Neuronal stem cell (in vitro differentiated cells): ENCODE measurements at regions not wholly inside any gene's neighbourhood (a gene's known extent, or its start where the extent isn't known, plus 50 kb on each side); places are given as distances from the start of the nearest gene placed in this dataset.
A peak's percentile ranks its signal among the peaks of the same experiment; 100 is the strongest.

Source experiments
- DNase-seq: peaks from one replicate; pipeline ENCODE4 v3.0.0-alpha.2; 2013; ENCODE audit warnings: low spot score
- H2AFZ ChIP-seq: one replicate; pipeline ENCODE4 v1.6.1; 2013; ENCODE audit warnings: mild to moderate bottlenecking, low read length, inconsistent platforms
- H2AK5ac ChIP-seq: 2 replicates; pipeline ENCODE4 v1.6.1; 2013; ENCODE audit warnings: low read depth, mild to moderate bottlenecking, inconsistent platforms, low read length, moderate library complexity, mixed read lengths
- H2BK120ac ChIP-seq: 2 replicates; pipeline ENCODE4 v1.6.1; 2013; ENCODE audit warnings: low read depth, mild to moderate bottlenecking, inconsistent platforms, low read length, moderate library complexity, mixed read lengths
- H2BK12ac ChIP-seq: one replicate; pipeline ENCODE4 v1.6.1; 2013; ENCODE audit warnings: low read length, inconsistent platforms
- H2BK15ac ChIP-seq: 2 replicates; pipeline ENCODE4 v1.6.1; 2013; ENCODE audit warnings: mild to moderate bottlenecking, low read length, inconsistent platforms, mixed read lengths
- H2BK5ac ChIP-seq: one replicate; pipeline ENCODE4 v1.6.1; 2013; ENCODE audit warnings: inconsistent platforms, mild to moderate bottlenecking, low read length, moderate library complexity
- H3K14ac ChIP-seq: one replicate; pipeline ENCODE4 v1.6.1; 2013; ENCODE audit warnings: low read length, inconsistent platforms
- H3K18ac ChIP-seq: 2 replicates; pipeline ENCODE4 v1.6.1; 2013; ENCODE audit warnings: low read length, inconsistent platforms
- H3K23ac ChIP-seq: 2 replicates; pipeline ENCODE4 v1.6.1; 2013; ENCODE audit warnings: low read depth, mild to moderate bottlenecking, mixed read lengths, low read length, inconsistent platforms; ENCODE audit not compliant: poor library complexity
- H3K27ac ChIP-seq: replicated peaks from 3 replicates; pipeline ENCODE4 v1.5.1; 2013; ENCODE audit warnings: low read length, inconsistent platforms
- H3K27me3 ChIP-seq, 3 experiments: 2 replicates each; pipeline ENCODE4 v1.6.1; 2013; ENCODE audit warnings: low read length in 3 of 3, mild to moderate bottlenecking in 2 of 3, inconsistent platforms in 1 of 3, low read depth in 1 of 3, mixed read lengths in 1 of 3, moderate library complexity in 1 of 3; ENCODE audit not compliant: control insufficient read depth in 3 of 3, insufficient read depth in 3 of 3
- H3K36me3 ChIP-seq, 2 donors: replicated peaks in 1 of 2; 2 replicates each; pipeline ENCODE4 v1.6.1; 2013; ENCODE audit warnings: low read length in 2 of 2; ENCODE audit not compliant: control insufficient read depth in 2 of 2, insufficient read depth in 2 of 2
- H3K4ac ChIP-seq: 2 replicates; pipeline ENCODE4 v1.6.1; 2013; ENCODE audit warnings: inconsistent platforms, mild to moderate bottlenecking, low read length, moderate library complexity
- H3K4me1 ChIP-seq, 2 donors: 1 replicate in 1 of 2; 2 replicates in 1 of 2; pipeline ENCODE4 v1.6.1; 2013; ENCODE audit warnings: low read length in 2 of 2, low read depth in 1 of 2; ENCODE audit not compliant: control insufficient read depth in 2 of 2, insufficient read depth in 1 of 2
- H3K4me2 ChIP-seq: one replicate; pipeline ENCODE4 v1.6.1; 2013; ENCODE audit warnings: mild to moderate bottlenecking, low read length, inconsistent platforms; ENCODE audit not compliant: insufficient read depth, poor library complexity, severe bottlenecking
- H3K4me3 ChIP-seq, 2 donors: 2 replicates each; pipeline ENCODE4 v1.5.1; 2013; ENCODE audit warnings: low read length in 2 of 2, mild to moderate bottlenecking in 2 of 2, inconsistent platforms in 1 of 2, moderate library complexity in 1 of 2
- H3K79me1 ChIP-seq: one replicate; pipeline ENCODE4 v1.6.1; 2013; ENCODE audit warnings: low read depth, mild to moderate bottlenecking, inconsistent platforms, low read length, moderate library complexity
- H3K9ac ChIP-seq: one replicate; pipeline ENCODE4 v1.6.1; 2013; ENCODE audit warnings: mild to moderate bottlenecking, low read depth, low read length, inconsistent platforms; ENCODE audit not compliant: poor library complexity
- H3K9me3 ChIP-seq, 2 donors: replicated peaks in 1 of 2; 2 replicates each; pipeline versions ENCODE3 to v1.6.1; 2013; ENCODE audit warnings: low read length in 2 of 2, mild to moderate bottlenecking in 2 of 2, inconsistent platforms in 1 of 2, low read depth in 1 of 2, mixed read lengths in 1 of 2, moderate library complexity in 1 of 2; ENCODE audit not compliant: control insufficient read depth in 2 of 2, insufficient read depth in 1 of 2
- H4K8ac ChIP-seq: one replicate; pipeline ENCODE4 v1.6.1; 2013; ENCODE audit warnings: low read depth, mild to moderate bottlenecking, inconsistent platforms, low read length, moderate library complexity
- H4K91ac ChIP-seq: one replicate; pipeline ENCODE4 v1.6.1; 2013; ENCODE audit warnings: low read length, low read depth, mild to moderate bottlenecking, inconsistent platforms; ENCODE audit not compliant: poor library complexity
- WGBS, 2 donors: extraction: QIAGEN DNeasy Blood & Tissue Kit; methylation state at CpG; one replicate each; pipeline ENCODE4 v1.1.7; 2013; ENCODE audit warnings: missing lambda C conversion rate in 2 of 2, mixed read lengths in 1 of 2; ENCODE audit not compliant: insufficient read length in 2 of 2, insufficient replicate concordance in 1 of 2; ENCODE audit errors: extremely low coverage in 2 of 2; 5-methylcytosine and 5-hydroxymethylcytosine counted together

DNA sequence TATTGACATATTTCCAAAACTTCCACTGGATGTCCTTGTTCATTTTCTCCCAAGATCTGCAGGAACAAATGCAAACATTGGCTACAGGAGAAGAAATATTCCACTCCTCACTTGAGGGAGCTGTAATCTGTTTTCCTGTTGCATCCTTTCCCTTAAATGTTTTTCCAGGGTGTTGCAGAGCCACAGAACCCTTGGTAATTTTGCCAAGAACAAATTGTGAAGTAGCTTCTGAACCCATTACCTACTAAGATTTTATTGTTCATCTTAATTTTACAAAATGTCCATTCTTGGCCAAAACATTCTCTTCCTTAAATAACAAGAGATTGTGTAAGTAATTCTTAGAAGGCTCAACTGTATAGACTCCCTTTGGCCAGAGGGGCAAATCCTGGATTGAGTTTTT, 177.0 kb downstream of the GNAT3 start:
- Histone ChIP-seq H3K14ac (no peak overlapping the region), H2AFZ (peak overlapping the region; percentile 36), H3K4me2 (no peak overlapping the region), H4K91ac (no peak overlapping the region), H2BK15ac (no peak overlapping the region), H3K4ac (no peak overlapping the region), H3K9me3 (no peaks in the 10 kb centered on the region), H3K79me1 (no peaks in the 10 kb centered on the region), H3K4me1 (peaks cover 6 to 13% of the 10 kb centered on the region in 2 donors), H2BK120ac (no peak overlapping the region), H2BK12ac (no peak overlapping the region), H3K36me3 (no peaks in the 10 kb centered on the region), H3K27ac (no peak overlapping the region), H4K8ac (no peak overlapping the region), H2BK5ac (no peak overlapping the region), H3K18ac (no peak overlapping the region), H3K4me3 (no peak overlapping the region), H3K27me3 (no peaks in the 10 kb centered on the region), H3K9ac (no peak overlapping the region), H3K23ac (no peak overlapping the region), H2AK5ac (no peak overlapping the region)
- DNase-seq: no peak

DNA sequence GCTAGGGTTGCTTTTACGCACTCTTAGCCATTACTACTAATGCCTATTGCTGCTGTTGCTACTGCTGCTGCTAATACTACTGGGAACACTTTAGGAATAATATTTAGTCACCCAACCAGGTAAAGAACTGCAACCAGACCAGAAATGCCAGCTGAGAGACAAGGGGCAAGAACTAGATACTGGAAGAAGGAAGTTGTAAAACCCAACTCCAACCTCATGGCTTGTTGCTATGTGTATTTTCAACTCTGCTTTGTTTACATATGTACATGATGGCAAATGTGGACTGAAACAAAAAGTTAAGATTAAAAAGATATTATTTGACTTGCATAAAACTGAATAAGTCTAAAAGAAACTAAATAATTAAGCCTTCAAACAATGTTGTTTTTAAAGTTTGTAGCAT, 177.7 kb downstream of the GNAT3 start:
- Histone ChIP-seq H3K79me1 (no peaks in the 10 kb centered on the region), H4K91ac (no peak overlapping the region), H2BK12ac (no peak overlapping the region), H3K23ac (no peak overlapping the region), H2BK120ac (no peak overlapping the region), H3K9ac (no peak overlapping the region), H3K18ac (no peak overlapping the region), H3K14ac (no peak overlapping the region), H3K36me3 (no peaks in the 10 kb centered on the region), H2BK15ac (no peak overlapping the region), H3K9me3 (no peaks in the 10 kb centered on the region), H4K8ac (no peak overlapping the region), H3K4me1 (peaks cover 6 to 13% of the 10 kb centered on the region in 2 donors), H3K4me2 (no peak overlapping the region), H2BK5ac (no peak overlapping the region), H3K27ac (no peak overlapping the region), H3K27me3 (no peaks in the 10 kb centered on the region), H2AFZ (no peak overlapping the region), H3K4me3 (no peak overlapping the region), H3K4ac (no peak overlapping the region), H2AK5ac (no peak overlapping the region)
- no CpG with 5 or more reads among the region's 1 CpG for WGBS, 2 donors
- no peak for DNase-seq

DNA sequence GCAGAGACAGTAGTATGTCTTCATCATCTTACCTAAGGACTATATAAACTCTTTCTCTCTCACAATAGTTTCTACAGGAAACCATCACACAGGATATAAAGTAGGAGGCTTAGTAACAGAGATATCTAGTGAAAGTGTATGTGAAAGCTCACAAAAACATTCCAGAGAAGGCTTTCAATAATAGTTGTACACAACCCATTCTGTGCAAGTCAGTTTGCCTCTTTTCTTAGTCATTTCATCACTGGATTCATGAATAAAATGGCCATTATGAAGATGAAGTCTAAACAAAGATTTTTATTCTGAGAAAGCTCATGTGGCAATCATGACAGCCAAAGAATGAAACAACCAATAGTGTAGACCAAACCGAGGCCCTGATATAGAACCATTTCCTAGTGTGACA, 178.8 kb downstream of the GNAT3 start:
- no CpG with 5 or more reads among the region's 1 CpG for WGBS, 2 donors

DNA sequence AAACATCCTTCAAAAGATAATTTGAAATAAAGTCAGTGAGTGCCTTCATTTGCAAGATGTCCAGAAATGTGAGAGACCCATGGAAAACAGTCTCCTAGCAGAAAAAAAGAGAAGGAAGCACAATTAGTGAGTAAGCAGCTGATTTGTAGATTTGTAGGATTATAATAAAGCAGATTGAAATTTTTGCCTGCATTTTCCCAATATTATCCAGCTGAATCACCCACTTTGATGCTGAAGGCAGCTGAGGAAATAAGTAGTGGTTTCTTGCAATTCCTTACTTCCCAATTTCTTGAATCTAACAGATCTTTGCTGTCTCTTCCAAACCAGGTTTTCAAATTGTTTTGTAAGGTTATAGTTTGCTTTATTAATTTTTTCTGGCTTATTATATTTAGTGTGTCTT, 181.4 kb downstream of the GNAT3 start:
- Histone ChIP-seq H2BK5ac (no peak overlapping the region), H3K9me3 (no peaks in the 10 kb centered on the region), H2BK12ac (no peak overlapping the region), H2AFZ (no peak overlapping the region), H3K4me3 (no peak overlapping the region), H3K79me1 (no peaks in the 10 kb centered on the region), H2AK5ac (no peak overlapping the region), H3K27ac (no peak overlapping the region), H2BK15ac (no peak overlapping the region), H3K23ac (no peak overlapping the region), H3K36me3 (no peaks in the 10 kb centered on the region), H2BK120ac (no peak overlapping the region), H3K14ac (no peak overlapping the region), H3K18ac (no peak overlapping the region), H3K4ac (no peak overlapping the region), H3K4me2 (no peak overlapping the region), H3K4me1 (peaks cover 1 to 8% of the 10 kb centered on the region in 2 donors), H3K27me3 (no peaks in the 10 kb centered on the region), H3K9ac (no peak overlapping the region), H4K91ac (no peak overlapping the region), H4K8ac (no peak overlapping the region)
- no peak for DNase-seq

More for the DNA sequence above, 178.8 kb downstream of the GNAT3 start:
- Histone ChIP-seq H3K9me3 (no peaks in the 10 kb centered on the region), H3K9ac (no peak overlapping the region), H4K91ac (no peak overlapping the region), H4K8ac (no peak overlapping the region), H3K4ac (no peak overlapping the region), H3K14ac (no peak overlapping the region), H3K27ac (no peak overlapping the region), H2BK12ac (no peak overlapping the region), H2AK5ac (no peak overlapping the region), H3K4me1 (peaks cover 6 to 13% of the 10 kb centered on the region in 2 donors), H2BK120ac (no peak overlapping the region), H3K18ac (no peak overlapping the region), H3K4me2 (no peak overlapping the region), H3K23ac (no peak overlapping the region), H3K27me3 (no peaks in the 10 kb centered on the region), H3K36me3 (no peaks in the 10 kb centered on the region), H2BK5ac (no peak overlapping the region), H3K4me3 (no peak overlapping the region), H2BK15ac (no peak overlapping the region), H3K79me1 (no peaks in the 10 kb centered on the region), H2AFZ (no peak overlapping the region)
- no peak for DNase-seq
